ENCODE measurements at regions not wholly inside any gene's neighbourhood (a gene's known extent, or its start where the extent isn't known, plus 50 kb on each side); places are given as distances from the start of the nearest gene placed in this dataset.

DNA sequence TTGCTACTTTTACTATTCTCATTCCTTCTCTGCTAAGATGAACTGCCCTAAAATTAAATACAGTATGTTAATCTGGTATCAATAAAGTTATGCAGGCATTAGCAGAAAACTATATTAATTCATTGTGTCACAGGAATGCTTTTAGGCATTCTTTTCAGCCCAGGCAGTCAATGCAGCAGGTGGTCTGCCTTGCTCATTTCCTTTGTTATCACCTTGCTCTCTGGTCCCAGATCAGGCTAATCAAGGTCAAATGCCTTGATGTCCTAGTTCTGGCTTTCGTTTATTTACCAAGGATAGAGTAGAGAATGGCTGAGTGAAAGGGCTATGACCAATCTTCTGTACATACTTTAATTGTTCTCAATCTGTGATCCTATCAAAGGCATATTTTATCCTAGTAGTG lies 1023.6 kb downstream of the TMEM182 start:
- no peak for DNase-seq
- intact Hi-C loops (cut with DNase I; ENCODE audit: low total_unique reads), result no loop called here
- H3K36me3 ChIP-seq, result no peaks in the 10 kb centered on the region
- no peaks in the 10 kb centered on the region for H3K27me3 ChIP-seq (replicated peaks in 1 of 7)
- WGBS, 5 donors, result 16 to 31% (median 22%) methylated on average over 1 of the region's 1 CpG
- TF ChIP-seq POLR2A (IDR thresholded peaks at IDR 0.05) (no peak), POLR2AphosphoS5 (IDR thresholded peaks at IDR 0.05) (no peak)
- TF ChIP-seq, protein P1, sequence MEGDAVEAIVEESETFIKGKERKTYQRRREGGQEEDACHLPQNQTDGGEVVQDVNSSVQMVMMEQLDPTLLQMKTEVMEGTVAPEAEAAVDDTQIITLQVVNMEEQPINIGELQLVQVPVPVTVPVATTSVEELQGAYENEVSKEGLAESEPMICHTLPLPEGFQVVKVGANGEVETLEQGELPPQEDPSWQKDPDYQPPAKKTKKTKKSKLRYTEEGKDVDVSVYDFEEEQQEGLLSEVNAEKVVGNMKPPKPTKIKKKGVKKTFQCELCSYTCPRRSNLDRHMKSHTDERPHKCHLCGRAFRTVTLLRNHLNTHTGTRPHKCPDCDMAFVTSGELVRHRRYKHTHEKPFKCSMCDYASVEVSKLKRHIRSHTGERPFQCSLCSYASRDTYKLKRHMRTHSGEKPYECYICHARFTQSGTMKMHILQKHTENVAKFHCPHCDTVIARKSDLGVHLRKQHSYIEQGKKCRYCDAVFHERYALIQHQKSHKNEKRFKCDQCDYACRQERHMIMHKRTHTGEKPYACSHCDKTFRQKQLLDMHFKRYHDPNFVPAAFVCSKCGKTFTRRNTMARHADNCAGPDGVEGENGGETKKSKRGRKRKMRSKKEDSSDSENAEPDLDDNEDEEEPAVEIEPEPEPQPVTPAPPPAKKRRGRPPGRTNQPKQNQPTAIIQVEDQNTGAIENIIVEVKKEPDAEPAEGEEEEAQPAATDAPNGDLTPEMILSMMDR (IDR thresholded peaks at IDR 0.05 in 8 of 11, conservative IDR thresholded peaks at IDR 0.05 in 3 of 11), result no peak
- H3K9me3 ChIP-seq, result no peaks in the 10 kb centered on the region
- no peak overlapping the region for H3K27ac ChIP-seq
- H3K4me3 ChIP-seq, result no peak overlapping the region
- H3K4me1 ChIP-seq, result no peaks in the 10 kb centered on the region

DNA sequence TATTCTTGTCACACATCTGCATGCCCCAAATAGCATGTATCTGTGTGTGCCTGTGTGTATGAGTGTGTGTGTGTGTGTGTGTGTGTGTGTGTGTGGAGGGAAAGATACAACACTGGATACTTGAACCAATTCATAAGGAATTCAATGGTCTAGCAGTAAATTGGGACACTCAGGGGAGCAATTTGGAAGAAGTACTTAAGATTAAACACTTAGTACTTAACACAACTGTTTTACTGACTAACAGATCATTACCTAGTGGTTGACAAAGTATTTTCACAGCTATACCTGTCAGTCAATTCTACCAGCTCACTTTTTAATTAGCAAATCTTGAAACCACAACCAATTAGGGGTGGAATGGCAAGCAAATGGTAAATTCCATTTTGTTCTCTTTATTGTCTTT lies 1024.1 kb downstream of the TMEM182 start:
- Histone ChIP-seq H3K9me3 (no peaks in the 10 kb centered on the region), H3K36me3 (no peaks in the 10 kb centered on the region), H3K4me1 (no peaks in the 10 kb centered on the region), H3K27me3 (replicated peaks in 1 of 7) (no peaks in the 10 kb centered on the region), H3K4me3 (no peak overlapping the region), H3K27ac (no peak overlapping the region)
- DNase-seq, result no peak
- intact Hi-C loops (cut with DNase I; ENCODE audit: low total_unique reads), result no loop called here
- TF ChIP-seq, protein P1 (IDR thresholded peaks at IDR 0.05 in 8 of 11, conservative IDR thresholded peaks at IDR 0.05 in 3 of 11), result no peak

DNA sequence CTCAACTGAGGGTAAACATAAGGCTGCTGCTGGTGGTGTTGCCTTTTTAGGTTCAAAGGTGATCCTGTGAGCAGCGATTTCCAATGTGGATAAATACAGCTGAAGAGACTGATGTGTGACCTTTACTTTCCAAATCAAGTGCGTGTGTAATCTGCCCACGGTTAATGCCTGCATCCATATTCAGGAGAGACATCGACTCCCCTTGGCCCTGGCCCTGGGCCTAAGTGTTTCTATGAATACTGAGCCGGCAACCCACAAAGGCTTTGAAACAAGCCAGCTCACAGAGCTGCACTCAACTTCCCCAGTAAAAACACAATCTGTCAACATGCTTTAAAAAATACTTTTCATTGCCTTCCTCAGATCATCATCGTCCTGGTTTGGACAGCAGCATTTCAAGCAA lies 1026.6 kb downstream of the TMEM182 start:
- WGBS, 5 donors, result 37 to 47% (median 45%) methylated on average over 6 of the region's 6 CpGs
- H3K36me3 ChIP-seq, result no peaks in the 10 kb centered on the region
- H3K9me3 ChIP-seq, result peaks cover 0 to 17% (median 0%) of the 10 kb centered on the region in 8 donors
- H3K27me3 ChIP-seq (replicated peaks in 1 of 7), result no peaks in the 10 kb centered on the region
- TF ChIP-seq, protein P1 (IDR thresholded peaks at IDR 0.05 in 8 of 11, conservative IDR thresholded peaks at IDR 0.05 in 3 of 11), result no peak
- TF ChIP-seq POLR2AphosphoS5 (IDR thresholded peaks at IDR 0.05) (no peak), POLR2A (IDR thresholded peaks at IDR 0.05) (no peak)
- no peak for DNase-seq
- H3K27ac ChIP-seq, result no peak overlapping the region
- H3K4me1 ChIP-seq, result no peaks in the 10 kb centered on the region
- H3K4me3 ChIP-seq, result no peak overlapping the region
- intact Hi-C loops (cut with DNase I; ENCODE audit: low total_unique reads), result no loop called here

DNA sequence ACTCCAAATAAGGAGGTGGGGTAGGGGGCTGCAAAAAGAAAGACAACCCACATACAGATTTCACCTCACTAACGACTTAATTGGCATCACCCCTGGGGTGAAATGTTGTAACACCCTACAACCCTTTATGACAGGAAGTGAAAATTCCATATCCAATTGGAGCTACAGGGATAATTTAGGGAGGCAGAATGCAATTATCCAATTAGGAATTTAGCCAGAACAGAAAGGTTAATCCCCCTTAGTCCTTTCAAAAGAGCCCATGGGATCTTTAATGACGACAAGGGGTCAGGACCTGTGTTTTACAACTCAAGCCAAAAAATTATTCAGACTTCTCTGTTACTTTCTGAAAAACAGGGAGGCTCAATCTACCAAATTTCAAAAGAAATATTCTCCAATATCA lies 1027.1 kb downstream of the TMEM182 start:
- DNase-seq, result no peak
- no peak for TF ChIP-seq POLR2AphosphoS5 (IDR thresholded peaks at IDR 0.05)
- TF ChIP-seq, protein P1 (IDR thresholded peaks at IDR 0.05 in 8 of 11, conservative IDR thresholded peaks at IDR 0.05 in 3 of 11), result no peak
- TF ChIP-seq POLR2A (IDR thresholded peaks at IDR 0.05), result no peak
- no peaks in the 10 kb centered on the region for H3K36me3 ChIP-seq
- H3K9me3 ChIP-seq, result peaks cover 0 to 23% (median 1%) of the 10 kb centered on the region in 8 donors
- no peaks in the 10 kb centered on the region for H3K4me1 ChIP-seq
- intact Hi-C loops (cut with DNase I; ENCODE audit: low total_unique reads), result no loop called here
- WGBS, 5 donors, result 9 to 31% (median 16%) methylated on average over 2 of the region's 2 CpGs
- H3K27me3 ChIP-seq (replicated peaks in 1 of 7), result no peaks in the 10 kb centered on the region
- H3K4me3 ChIP-seq, result no peak overlapping the region
- no peak overlapping the region for H3K27ac ChIP-seq

All from spleen (tissue), 11 donors.